K562 (cell line): ENCODE measurements at regions not wholly inside any gene's neighbourhood (a gene's known extent, or its start where the extent isn't known, plus 50 kb on each side); places are given as distances from the start of the nearest gene placed in this dataset.

Experiments used
- ATAC-seq: fragments of 200-7000 bp; cut with Tn5 transposase; 3 replicates; pipeline ENCODE4 v1.9.1; 2020; ENCODE audit warnings: moderate library complexity
- BruUV-seq: library from RNA; stranded (reverse); fragments of 400-500 nt; replicated peaks from 2 replicates; lab custom pipeline; 2021; lab: Mats Ljungman, UMichigan
- CTCF ChIA-PET: fragments of 300-600 bp; formaldehyde crosslinking; extraction: SDS; loops from one replicate; lab custom pipeline; 2021; ENCODE audit warnings: low intra/inter-chr PET ratio; lab: Yijun Ruan, JAX
- POLR2A ChIA-PET: fragments of 300-600, 350-650 bp; sonication (Branson Sonifier 250); formaldehyde crosslinking; extraction: SDS; loops from one replicate; lab custom pipeline; 2021; ENCODE audit warnings: antibody characterized with exemption, inconsistent platforms; lab: Yijun Ruan, JAX
- DNase-seq, 4 experiments: peaks; one replicate each; pipeline versions ENCODE4 v3.0.0 to v3.0.0-alpha.2; 2011 to 2018; ENCODE audit warnings: low spot score in 3 of 4, mixed read lengths in 3 of 4; ENCODE audit errors: extremely low read depth in 1 of 4
- FAIRE-seq: peaks from 2 replicates; lab custom pipeline; 2011; peaks lifted over from hg19 to GRCh38; lab: Jason Lieb, UNC
- H2AFZ ChIP-seq: 2 replicates; pipeline ENCODE4 v1.6.0; 2011; ENCODE audit warnings: low read depth, low read length, control low read depth, inconsistent platforms
- H3K27ac ChIP-seq: fragments of 200-600 bp; 3 replicates; pipeline ENCODE4 v1.8.0; 2011; ENCODE audit warnings: low read depth, mild to moderate bottlenecking, control low read depth, inconsistent platforms, low read length, moderate library complexity, mixed read lengths; ENCODE audit errors: extremely low read depth
- H3K27me3 ChIP-seq, 2 experiments: fragments of 300-600 bp in 1 of 2; 2 replicates in 1 of 2; 3 replicates in 1 of 2; pipeline versions ENCODE4 v1.6.0 to v1.8.0; 2011; ENCODE audit warnings: inconsistent platforms in 2 of 2, low read length in 2 of 2, mild to moderate bottlenecking in 1 of 2, mixed read lengths in 1 of 2, moderate library complexity in 1 of 2; ENCODE audit not compliant: control insufficient read depth in 2 of 2, insufficient read depth in 2 of 2
- H3K36me3 ChIP-seq: fragments of 300-600 bp; 3 replicates; pipeline ENCODE4 v1.8.0; 2011; ENCODE audit warnings: mild to moderate bottlenecking, low read length, inconsistent platforms; ENCODE audit not compliant: control insufficient read depth, insufficient read depth
- H3K4me1 ChIP-seq, 2 experiments: fragments of 200-600 bp in 1 of 2; replicated peaks in 1 of 2; 2 replicates in 1 of 2; 3 replicates in 1 of 2; pipeline versions ENCODE4 v1.5.1 to v1.8.0; 2011; ENCODE audit warnings: inconsistent platforms in 2 of 2, low read length in 2 of 2, mild to moderate bottlenecking in 1 of 2, mixed read lengths in 1 of 2, moderate library complexity in 1 of 2; ENCODE audit not compliant: control insufficient read depth in 2 of 2, insufficient read depth in 2 of 2
- H3K4me2 ChIP-seq: 2 replicates; pipeline ENCODE4 v1.6.1; 2011; ENCODE audit warnings: low read length, control low read depth, inconsistent platforms, mixed read lengths; ENCODE audit not compliant: insufficient read depth
- H3K4me3 ChIP-seq: fragments of 200-600 bp; sonication (generic), shearing (Covaris generic); 2 replicates; pipeline ENCODE4 v1.5.1; 2016; ENCODE audit warnings: control low read depth, inconsistent platforms
- H3K79me2 ChIP-seq: fragments of 200-600 bp; 3 replicates; pipeline ENCODE4 v1.8.0; 2011; ENCODE audit warnings: low read length, inconsistent platforms; ENCODE audit not compliant: control insufficient read depth, insufficient read depth
- H3K9ac ChIP-seq, 2 experiments: 2 replicates each; pipeline versions ENCODE4 v1.6.0 to v1.6.1; 2011; ENCODE audit warnings: low read depth in 2 of 2, low read length in 2 of 2, control low read depth in 1 of 2, inconsistent platforms in 1 of 2, mild to moderate bottlenecking in 1 of 2, mixed read lengths in 1 of 2; ENCODE audit not compliant: insufficient read depth in 1 of 2
- H3K9me1 ChIP-seq: one replicate; pipeline ENCODE4 v1.6.0; 2011; ENCODE audit warnings: inconsistent platforms, mild to moderate bottlenecking, low read length, moderate library complexity; ENCODE audit not compliant: control insufficient read depth, insufficient read depth
- H3K9me3 ChIP-seq: replicated peaks from 2 replicates; pipeline ENCODE4 v1.5.1; 2011; ENCODE audit warnings: low read depth, low read length, inconsistent platforms; ENCODE audit not compliant: control insufficient read depth, insufficient read depth
- H4K20me1 ChIP-seq: replicated peaks from 2 replicates; pipeline ENCODE4 v1.6.1; 2011; ENCODE audit warnings: low read length, inconsistent platforms, mixed read lengths; ENCODE audit not compliant: control insufficient read depth, insufficient read depth
- KDM5B ChIP-seq: fragments of 200-600 bp; sonication (generic); IDR thresholded peaks from 2 replicates; pipeline ENCODE4 v1.6.1; 2012; ENCODE audit warnings: low read depth, mild to moderate bottlenecking, moderate library complexity, low read length, control low read depth, inconsistent platforms; ENCODE audit not compliant: insufficient replicate concordance
- KLF1 ChIP-seq: fragments of 450-650 bp; IDR thresholded peaks from 2 replicates; pipeline ENCODE4 v1.6.1; 2016; ENCODE audit warnings: missing genetic modification characterization, missing compliant biosample characterization
- NFIC ChIP-seq: fragments of 450-650 bp; IDR thresholded peaks from 2 replicates; pipeline ENCODE4 v1.6.1; 2017; ENCODE audit warnings: mild to moderate bottlenecking, inconsistent platforms
- OTX1 ChIP-seq: fragments of 450-650 bp; formaldehyde crosslinking; IDR thresholded peaks from 2 replicates; pipeline ENCODE4 v1.4.0; 2022; ENCODE audit warnings: mild to moderate bottlenecking
- RFX7 ChIP-seq: fragments of 250-450 bp; sonication (Bioruptor Pico); IDR thresholded peaks from 2 replicates; pipeline ENCODE4 v1.5.1; 2021; ENCODE audit warnings: mild to moderate bottlenecking
- ZBTB26 ChIP-seq: fragments of 450-650 bp; formaldehyde crosslinking; IDR thresholded peaks from 2 replicates; pipeline ENCODE4 v1.4.0; 2022; ENCODE audit warnings: missing genetic modification characterization
- ZBTB8A ChIP-seq: fragments of 450-650 bp; IDR thresholded peaks from 2 replicates; pipeline ENCODE4 v1.6.1; 2018; ENCODE audit warnings: mild to moderate bottlenecking, moderate library complexity; ENCODE audit not compliant: partially characterized antibody
- ZNF655 ChIP-seq: fragments of 250-450 bp; sonication (Bioruptor Pico); IDR thresholded peaks from 2 replicates; pipeline ENCODE4 v1.5.0; 2021
- ZSCAN32 ChIP-seq: fragments of 450-650 bp; formaldehyde crosslinking; IDR thresholded peaks from 2 replicates; pipeline ENCODE4 v1.4.0; 2020; ENCODE audit warnings: mild to moderate bottlenecking, moderate library complexity
- WGBS: fragments of 100-300 bp; shearing (Covaris generic); methylation state at CpG from one replicate; pipeline ENCODE4 v1.1.6; 2016; ENCODE audit warnings: low coverage, mixed read lengths; ENCODE audit not compliant: insufficient coverage; ENCODE audit errors: missing lambda C conversion rate; 5-methylcytosine and 5-hydroxymethylcytosine counted together
- in situ Hi-C: fragments of 300-500 bp; cut with MboI; formaldehyde crosslinking; loops from 4 replicates; pipeline ENCODE4 v1.15.0; 2018; ENCODE audit warnings: inconsistent platforms, mixed read lengths
- intact Hi-C: fragments of 100-400 bp; cut with micrococcal nuclease; formaldehyde crosslinking; loops from 2 replicates; pipeline ENCODE4 v1.14.2; 2022
- TF ChIP-seq, protein P1 (sequence below): fragments of 200-400 bp; formaldehyde crosslinking; IDR thresholded peaks from 2 replicates; pipeline ENCODE4 v1.6.1; 2017; ENCODE audit warnings: mild to moderate bottlenecking, low read depth, low read length, moderate library complexity
- TF ChIP-seq, protein P2 (sequence below): sonication (generic); formaldehyde crosslinking; IDR thresholded peaks from 2 replicates; pipeline ENCODE4 v1.8.0; 2022; ENCODE audit warnings: mild to moderate bottlenecking, missing genetic modification reagents, borderline replicate concordance

DNA sequence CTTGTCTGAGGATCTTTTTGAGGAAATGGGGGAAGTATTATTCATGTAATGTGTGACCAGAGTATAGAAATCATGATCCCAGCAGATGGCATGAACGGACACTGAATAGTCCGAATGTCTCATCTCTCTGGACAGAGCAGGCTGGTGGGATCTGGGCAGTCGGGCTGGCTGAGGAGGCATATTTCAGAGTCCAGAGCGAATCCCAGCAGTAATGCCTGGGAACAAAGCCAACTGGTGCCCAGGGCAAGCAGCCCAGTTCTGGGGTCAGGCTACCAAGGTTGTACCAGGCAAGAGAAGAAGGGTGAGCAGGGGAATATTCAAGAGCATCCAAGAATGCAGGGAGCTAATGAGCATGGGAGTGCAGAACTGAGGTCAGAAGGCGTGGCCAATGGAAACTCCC is 306.4 kb downstream of the ZSWIM6 start (continued):
- no peak for TF ChIP-seq ZBTB8A

DNA sequence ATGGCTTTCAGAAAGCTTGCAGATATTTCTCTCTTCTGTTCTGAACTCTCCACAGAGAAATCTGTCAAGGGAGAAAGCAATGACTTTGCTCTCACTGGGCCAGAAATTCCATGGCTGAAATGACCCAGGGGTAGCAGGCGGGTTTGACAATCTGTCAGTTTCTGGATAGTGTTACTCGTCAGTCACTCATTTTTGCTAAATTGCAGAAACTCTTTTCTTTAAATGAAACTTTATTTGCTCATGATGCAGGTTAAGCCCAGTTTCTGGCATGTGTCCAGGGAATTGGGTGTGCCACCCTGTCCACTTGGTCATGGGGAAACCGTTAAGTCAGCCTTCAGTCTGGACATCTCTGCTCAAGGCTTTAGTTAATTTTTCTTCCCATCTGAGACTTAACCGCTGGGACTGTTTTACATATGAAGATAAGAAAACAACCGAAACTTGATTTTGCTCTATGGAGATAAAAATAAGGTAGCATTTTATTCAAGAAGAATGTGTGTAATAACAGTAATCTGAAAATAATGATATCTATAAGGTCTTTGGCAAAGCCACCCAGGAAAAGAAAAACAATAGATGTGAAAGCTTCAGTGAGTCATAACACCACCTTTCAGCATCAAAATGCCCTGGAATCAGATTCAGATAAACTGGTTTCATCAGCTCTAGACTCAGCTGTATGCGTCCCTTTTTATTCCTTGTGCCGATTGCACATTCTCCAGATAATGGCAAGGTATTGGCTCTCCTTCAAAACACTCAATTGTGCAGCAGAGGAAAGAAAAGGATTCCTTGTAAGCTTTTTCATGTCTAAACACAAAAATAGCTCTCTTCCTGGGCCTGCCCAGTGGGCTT is 308.3 kb downstream of the ZSWIM6 start:
- no peak for FAIRE-seq
- H2AFZ ChIP-seq, result no peak overlapping the region
- TF ChIP-seq, protein P1, sequence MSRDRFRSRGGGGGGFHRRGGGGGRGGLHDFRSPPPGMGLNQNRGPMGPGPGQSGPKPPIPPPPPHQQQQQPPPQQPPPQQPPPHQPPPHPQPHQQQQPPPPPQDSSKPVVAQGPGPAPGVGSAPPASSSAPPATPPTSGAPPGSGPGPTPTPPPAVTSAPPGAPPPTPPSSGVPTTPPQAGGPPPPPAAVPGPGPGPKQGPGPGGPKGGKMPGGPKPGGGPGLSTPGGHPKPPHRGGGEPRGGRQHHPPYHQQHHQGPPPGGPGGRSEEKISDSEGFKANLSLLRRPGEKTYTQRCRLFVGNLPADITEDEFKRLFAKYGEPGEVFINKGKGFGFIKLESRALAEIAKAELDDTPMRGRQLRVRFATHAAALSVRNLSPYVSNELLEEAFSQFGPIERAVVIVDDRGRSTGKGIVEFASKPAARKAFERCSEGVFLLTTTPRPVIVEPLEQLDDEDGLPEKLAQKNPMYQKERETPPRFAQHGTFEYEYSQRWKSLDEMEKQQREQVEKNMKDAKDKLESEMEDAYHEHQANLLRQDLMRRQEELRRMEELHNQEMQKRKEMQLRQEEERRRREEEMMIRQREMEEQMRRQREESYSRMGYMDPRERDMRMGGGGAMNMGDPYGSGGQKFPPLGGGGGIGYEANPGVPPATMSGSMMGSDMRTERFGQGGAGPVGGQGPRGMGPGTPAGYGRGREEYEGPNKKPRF, result no peak
- TF ChIP-seq ZNF655 (CRISPR knock-in tag), result no peak
- TF ChIP-seq, protein P2, sequence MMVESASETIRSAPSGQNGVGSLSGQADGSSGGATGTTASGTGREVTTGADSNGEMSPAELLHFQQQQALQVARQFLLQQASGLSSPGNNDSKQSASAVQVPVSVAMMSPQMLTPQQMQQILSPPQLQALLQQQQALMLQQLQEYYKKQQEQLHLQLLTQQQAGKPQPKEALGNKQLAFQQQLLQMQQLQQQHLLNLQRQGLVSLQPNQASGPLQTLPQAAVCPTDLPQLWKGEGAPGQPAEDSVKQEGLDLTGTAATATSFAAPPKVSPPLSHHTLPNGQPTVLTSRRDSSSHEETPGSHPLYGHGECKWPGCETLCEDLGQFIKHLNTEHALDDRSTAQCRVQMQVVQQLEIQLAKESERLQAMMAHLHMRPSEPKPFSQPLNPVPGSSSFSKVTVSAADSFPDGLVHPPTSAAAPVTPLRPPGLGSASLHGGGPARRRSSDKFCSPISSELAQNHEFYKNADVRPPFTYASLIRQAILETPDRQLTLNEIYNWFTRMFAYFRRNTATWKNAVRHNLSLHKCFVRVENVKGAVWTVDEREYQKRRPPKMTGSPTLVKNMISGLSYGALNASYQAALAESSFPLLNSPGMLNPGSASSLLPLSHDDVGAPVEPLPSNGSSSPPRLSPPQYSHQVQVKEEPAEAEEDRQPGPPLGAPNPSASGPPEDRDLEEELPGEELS (CRISPR knock-in tag), result no peak
- no peak for TF ChIP-seq ZSCAN32 (CRISPR knock-in tag)
- TF ChIP-seq ZBTB26 (CRISPR knock-in tag), result no peak
- TF ChIP-seq KLF1 (tag), result no peak
- no peak for TF ChIP-seq KDM5B
- no peak for TF ChIP-seq NFIC
- TF ChIP-seq OTX1 (CRISPR knock-in tag), result no peak
- TF ChIP-seq RFX7 (CRISPR knock-in tag), result no peak

More for the DNA sequence above, 308.3 kb downstream of the ZSWIM6 start:
- ATAC-seq (no peak), DNase-seq (no peak)
- WGBS, result 1% methylated on average over 7 of the region's 7 CpGs
- no TSS peak for BruUV-seq
- ChIA-PET CTCF (no interaction called here), POLR2A (no interaction called here)
- Histone ChIP-seq H3K27ac (no peak overlapping the region), H3K4me2 (no peak overlapping the region), H3K79me2 (no peaks in the 10 kb centered on the region), H4K20me1 (no peaks in the 10 kb centered on the region), H3K9me1 (no peaks in the 10 kb centered on the region), H3K27me3 (peaks cover 0 to 20% of the 10 kb centered on the region in 2 experiments; a peak in 4 of 5 replicates), H3K9me3 (no peaks in the 10 kb centered on the region), H3K4me3 (no peak overlapping the region), H3K9ac (no peak overlapping the region), H3K4me1 (no peaks in the 10 kb centered on the region), H3K36me3 (no peaks in the 10 kb centered on the region)
- intact Hi-C loops (no loop called here), in situ Hi-C loops (loop anchor here (25.0 kb wide), 1 partner anchor 578 kb away; no protein-coding TSS in a partner anchor)
